Colonic mucosa (tissue), 4 donors: ENCODE measurements at regions not wholly inside any gene's neighbourhood (a gene's known extent, or its start where the extent isn't known, plus 50 kb on each side); places are given as distances from the start of the nearest gene placed in this dataset.
A peak's percentile ranks its signal among the peaks of the same experiment; 100 is the strongest.

ENCODE experiments used
- DNase-seq: peaks from one replicate; pipeline ENCODE4 v3.0.0-alpha.2; 2020
- H3K27ac ChIP-seq: fragments of 200-600 bp; one replicate; pipeline ENCODE4 v1.8.0; 2021
- H3K27me3 ChIP-seq: fragments of 200-600 bp; one replicate; pipeline ENCODE4 v1.8.0; 2021
- H3K36me3 ChIP-seq: fragments of 200-600 bp; one replicate; pipeline ENCODE4 v1.8.0; 2021
- H3K4me1 ChIP-seq: fragments of 200-600 bp; one replicate; pipeline ENCODE4 v1.8.0; 2021; ENCODE audit warnings: mild to moderate bottlenecking
- H3K4me3 ChIP-seq: fragments of 200-600 bp; one replicate; pipeline ENCODE4 v1.8.0; 2021
- H3K9ac ChIP-seq, 2 donors: one replicate each; pipeline ENCODE4 v1.7.0; 2013; ENCODE audit warnings: control low read depth in 2 of 2, low read depth in 2 of 2, low read length in 2 of 2
- H3K9me3 ChIP-seq: fragments of 200-600 bp; one replicate; pipeline ENCODE4 v1.8.0; 2021
- CTCF ChIP-seq: fragments of 200-600 bp; IDR thresholded peaks from one replicate; pipeline ENCODE4 v1.8.0; 2022; ENCODE audit warnings: antibody characterized with exemption, mild to moderate bottlenecking
- intact Hi-C: fragments of 100-400 bp; cut with DNase I; formaldehyde crosslinking; loops from one replicate; pipeline ENCODE4 v1.14.1; 2022
- donor health status: healthy.
- donor health status: DM: no; HTN: no; CAD: no.
- donor health status: DM: no; HTN: no; CAD: no.

- Histone ChIP-seq H3K4me3 (no peak overlapping the region), H3K27ac (no peak overlapping the region), H3K4me1 (no peaks in the 10 kb centered on the region), H3K9me3 (no peaks in the 10 kb centered on the region), H3K36me3 (no peaks in the 10 kb centered on the region), H3K27me3 (no peaks in the 10 kb centered on the region), H3K9ac (no peak overlapping the region)
- no peak for DNase-seq
- intact Hi-C loops, result loop anchor here (5.0 kb wide), 1 partner anchor 33 kb away; no protein-coding TSS in a partner anchor
- no peak for TF ChIP-seq CTCF
Measured at GRCh38 chr1:201685485-201685884, 143.5 kb upstream of the IPO9 start.

- no peak overlapping the region for H3K4me3 ChIP-seq
- H3K36me3 ChIP-seq, result no peaks in the 10 kb centered on the region
- H3K27ac ChIP-seq, result peak overlapping the region; percentile 9
- intact Hi-C loops, result loop anchor here (5.0 kb wide), 1 partner anchor 35 kb away; no protein-coding TSS in a partner anchor
- peak overlapping the region in 1 of 2 donors; percentile 56 for H3K9ac ChIP-seq
- no peaks in the 10 kb centered on the region for H3K9me3 ChIP-seq
- no peaks in the 10 kb centered on the region for H3K27me3 ChIP-seq
- DNase-seq, result peak; percentile 66
- TF ChIP-seq CTCF, result no peak
- no peaks in the 10 kb centered on the region for H3K4me1 ChIP-seq
Measured at GRCh38 chr1:201686714-201687455, 142.1 kb upstream of the IPO9 start.

- Histone ChIP-seq H3K9me3 (no peaks in the 10 kb centered on the region), H3K4me1 (peaks cover 9% of the 10 kb centered on the region), H3K27me3 (no peaks in the 10 kb centered on the region), H3K27ac (no peak overlapping the region), H3K36me3 (no peaks in the 10 kb centered on the region), H3K4me3 (no peak overlapping the region), H3K9ac (no peak overlapping the region)
- no peak for DNase-seq
- intact Hi-C loops, result loop anchor here (5.0 kb wide), 1 partner anchor 36 kb away; no protein-coding TSS in a partner anchor
- TF ChIP-seq CTCF, result no peak
Measured at GRCh38 chr1:201688514-201688913, 140.4 kb upstream of the IPO9 start.

- no peak for DNase-seq
- Histone ChIP-seq H3K27ac (no peak overlapping the region), H3K27me3 (no peaks in the 10 kb centered on the region), H3K4me3 (no peak overlapping the region), H3K9me3 (no peaks in the 10 kb centered on the region), H3K36me3 (no peaks in the 10 kb centered on the region), H3K9ac (no peak overlapping the region), H3K4me1 (peaks cover 10% of the 10 kb centered on the region)
- no peak for TF ChIP-seq CTCF
- intact Hi-C loops, result loop anchor here (5.0 kb wide), 1 partner anchor 37 kb away; no protein-coding TSS in a partner anchor
Measured at GRCh38 chr1:201689647-201690046, 139.3 kb upstream of the IPO9 start.

- no peaks in the 10 kb centered on the region for H3K27me3 ChIP-seq
- no peak for DNase-seq
- H3K27ac ChIP-seq, result no peak overlapping the region
- H3K36me3 ChIP-seq, result no peaks in the 10 kb centered on the region
- TF ChIP-seq CTCF, result no peak
- no peaks in the 10 kb centered on the region for H3K9me3 ChIP-seq
- H3K4me3 ChIP-seq, result no peak overlapping the region
- peaks cover 10% of the 10 kb centered on the region for H3K4me1 ChIP-seq
- H3K9ac ChIP-seq, result no peak overlapping the region
- intact Hi-C loops, result no loop called here
Measured at GRCh38 chr1:201690528-201690927, 138.4 kb upstream of the IPO9 start.
